ENCODE measurements at regions not wholly inside any gene's neighbourhood (a gene's known extent, or its start where the extent isn't known, plus 50 kb on each side); places are given as distances from the start of the nearest gene placed in this dataset.

- TF ChIP-seq USF2 (IDR thresholded peaks at IDR 0.05; ENCODE audit: low read length) (no peak), MAX (IDR thresholded peaks at IDR 0.05) (no peak), BACH1 (IDR thresholded peaks at IDR 0.05; ENCODE audit: low read length) (no peak), NANOG (IDR thresholded peaks at IDR 0.05; ENCODE audit: insufficient read depth, low read depth, low read length, poor library complexity, severe bottlenecking) (no peak), TAF1 (IDR thresholded peaks at IDR 0.05; ENCODE audit: low read depth, low read length) (no peak), PHF8 (conservative IDR thresholded peaks at IDR 0.05; ENCODE audit: low read depth, low read length) (no peak), BRCA1 (IDR thresholded peaks at IDR 0.05; ENCODE audit: low read depth, low read length) (no peak), KDM5A (IDR thresholded peaks at IDR 0.05; ENCODE audit: low read length) (no peak)
These were observed 76.5 kb upstream of the DSG1 start (continued) for GRCh38 chr18:31241425-31241824.

Measured in H1 (cell line).